Loucy (cell line): ENCODE measurements at regions not wholly inside any gene's neighbourhood (a gene's known extent, or its start where the extent isn't known, plus 50 kb on each side); places are given as distances from the start of the nearest gene placed in this dataset.

Source experiments
- EZH2phosphoT487 ChIP-seq: fragments of 200-600 bp; IDR thresholded peaks from 2 replicates; pipeline ENCODE4 v1.6.1; 2018; ENCODE audit warnings: antibody characterized with exemption, mild to moderate bottlenecking, moderate library complexity, borderline replicate concordance
- TF ChIP-seq, protein P1 (sequence below): fragments of 200-600 bp; sonication (generic); conservative IDR thresholded peaks from 2 replicates; pipeline ENCODE4 v1.5.1; 2014; ENCODE audit warnings: mild to moderate bottlenecking, antibody characterized with exemption, low read length

DNA sequence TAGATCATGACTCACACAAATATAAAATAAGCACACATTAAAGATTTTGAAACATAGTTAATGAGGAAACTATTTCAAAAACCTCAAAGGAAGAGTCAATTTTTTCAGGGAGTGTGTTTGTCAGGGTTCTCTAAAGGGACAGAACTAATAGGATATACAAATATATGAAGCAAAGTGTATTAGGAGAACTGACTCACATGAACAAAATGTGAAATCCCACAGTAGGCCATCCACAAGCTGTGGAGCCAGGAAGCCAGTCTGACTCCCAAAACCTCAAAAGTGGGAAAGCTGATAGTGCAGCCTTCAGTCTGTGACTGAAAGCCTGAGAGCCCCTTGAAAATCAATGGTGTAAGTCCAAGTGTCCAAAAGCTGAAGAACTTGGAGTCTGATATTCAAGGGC lies 898.0 kb upstream of the EYS start:
- TF ChIP-seq, protein P1, sequence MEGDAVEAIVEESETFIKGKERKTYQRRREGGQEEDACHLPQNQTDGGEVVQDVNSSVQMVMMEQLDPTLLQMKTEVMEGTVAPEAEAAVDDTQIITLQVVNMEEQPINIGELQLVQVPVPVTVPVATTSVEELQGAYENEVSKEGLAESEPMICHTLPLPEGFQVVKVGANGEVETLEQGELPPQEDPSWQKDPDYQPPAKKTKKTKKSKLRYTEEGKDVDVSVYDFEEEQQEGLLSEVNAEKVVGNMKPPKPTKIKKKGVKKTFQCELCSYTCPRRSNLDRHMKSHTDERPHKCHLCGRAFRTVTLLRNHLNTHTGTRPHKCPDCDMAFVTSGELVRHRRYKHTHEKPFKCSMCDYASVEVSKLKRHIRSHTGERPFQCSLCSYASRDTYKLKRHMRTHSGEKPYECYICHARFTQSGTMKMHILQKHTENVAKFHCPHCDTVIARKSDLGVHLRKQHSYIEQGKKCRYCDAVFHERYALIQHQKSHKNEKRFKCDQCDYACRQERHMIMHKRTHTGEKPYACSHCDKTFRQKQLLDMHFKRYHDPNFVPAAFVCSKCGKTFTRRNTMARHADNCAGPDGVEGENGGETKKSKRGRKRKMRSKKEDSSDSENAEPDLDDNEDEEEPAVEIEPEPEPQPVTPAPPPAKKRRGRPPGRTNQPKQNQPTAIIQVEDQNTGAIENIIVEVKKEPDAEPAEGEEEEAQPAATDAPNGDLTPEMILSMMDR = no peak
- no peak for TF ChIP-seq EZH2phosphoT487
